KMS-11 (cell line): ENCODE measurements at regions not wholly inside any gene's neighbourhood (a gene's known extent, or its start where the extent isn't known, plus 50 kb on each side); places are given as distances from the start of the nearest gene placed in this dataset.

Source experiments
- H2AFZ ChIP-seq: fragments of 200-600 bp; sonication (generic); 2 replicates; pipeline ENCODE4 v1.6.1; 2016; ENCODE audit warnings: antibody characterized with exemption, mixed run types, low read depth
- H3K27ac ChIP-seq: fragments of 200-600 bp; sonication (generic); 2 replicates; pipeline ENCODE4 v1.6.1; 2016; ENCODE audit warnings: mild to moderate bottlenecking, mixed run types
- H3K27me3 ChIP-seq: fragments of 200-600 bp; sonication (generic); 2 replicates; pipeline ENCODE4 v1.6.1; 2017; ENCODE audit warnings: mild to moderate bottlenecking, low read depth, mixed run types, moderate library complexity; ENCODE audit not compliant: insufficient read depth
- H3K36me3 ChIP-seq: fragments of 200-600 bp; sonication (generic); 2 replicates; pipeline ENCODE4 v1.6.1; 2017; ENCODE audit warnings: mild to moderate bottlenecking, mixed run types; ENCODE audit not compliant: insufficient read depth
- H3K4me1 ChIP-seq: fragments of 200-600 bp; sonication (generic); 2 replicates; pipeline ENCODE4 v1.6.1; 2016; ENCODE audit warnings: mild to moderate bottlenecking, low read depth, mixed run types; ENCODE audit not compliant: poor library complexity, severe bottlenecking
- H3K4me2 ChIP-seq: fragments of 200-600 bp; sonication (generic); 2 replicates; pipeline ENCODE4 v1.7.0; 2016; ENCODE audit warnings: mild to moderate bottlenecking, mixed run types
- H3K4me3 ChIP-seq: fragments of 200-600 bp; sonication (generic); IDR thresholded peaks from 2 replicates; pipeline ENCODE4 v1.6.1; 2017; ENCODE audit warnings: low read depth, low read length, mixed read lengths; ENCODE audit not compliant: insufficient read depth
- H3K79me2 ChIP-seq: fragments of 200-600 bp; sonication (generic); 2 replicates; pipeline ENCODE4 v1.6.1; 2016; ENCODE audit warnings: low read depth, mixed run types; ENCODE audit not compliant: insufficient read depth
- H3K9ac ChIP-seq: fragments of 200-600 bp; sonication (generic); 2 replicates; pipeline ENCODE4 v1.6.1; 2016; ENCODE audit warnings: mild to moderate bottlenecking, mixed run types
- H4K20me1 ChIP-seq: fragments of 200-600 bp; sonication (generic); 2 replicates; pipeline ENCODE4 v1.6.1; 2016; ENCODE audit warnings: mild to moderate bottlenecking, mixed run types; ENCODE audit not compliant: insufficient read depth
- TF ChIP-seq, protein P1 (sequence below): fragments of 200-600 bp; sonication (generic); conservative IDR thresholded peaks from 2 replicates; pipeline ENCODE4 v1.6.1; 2017; ENCODE audit warnings: low read depth, mild to moderate bottlenecking, antibody characterized with exemption, low read length, moderate library complexity, mixed read lengths

DNA sequence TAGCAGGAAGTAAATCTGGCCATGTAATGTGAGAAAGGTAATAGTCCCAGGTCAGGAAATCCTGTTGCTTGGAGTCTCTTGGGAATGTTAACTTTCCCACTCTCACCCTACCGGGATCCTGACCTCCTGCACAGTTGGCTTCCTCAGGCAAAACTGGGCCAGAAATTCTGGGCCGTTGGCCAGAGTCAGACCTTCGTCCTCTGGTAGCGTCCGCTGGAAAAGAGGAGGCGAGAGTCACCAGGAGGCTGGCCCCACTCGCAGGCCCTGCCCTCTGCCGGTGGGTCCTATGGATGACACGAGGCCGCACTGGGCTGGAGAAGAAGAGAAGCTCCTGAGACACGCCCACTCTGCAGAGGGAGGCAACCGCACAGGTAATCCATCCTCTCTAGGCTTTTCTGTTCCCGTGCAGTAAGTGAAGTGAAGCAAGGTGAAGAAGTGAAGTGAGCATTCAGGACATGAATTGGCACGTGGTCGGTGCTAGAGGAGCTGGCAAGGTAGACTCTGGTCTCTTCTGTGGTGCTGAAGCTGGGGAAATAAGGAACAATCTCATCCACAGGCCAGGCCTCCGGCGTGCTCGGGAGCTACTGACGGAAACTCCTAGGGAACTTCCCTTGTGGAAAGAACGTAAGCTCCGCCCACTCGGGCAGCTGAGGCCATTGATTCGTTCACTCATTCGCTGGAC lies 182.7 kb upstream of the GLI2 start:
- Histone ChIP-seq H3K9ac (no peak overlapping the region), H3K27me3 (no peaks in the 10 kb centered on the region), H3K4me2 (no peak overlapping the region), H3K4me1 (no peaks in the 10 kb centered on the region), H4K20me1 (no peaks in the 10 kb centered on the region), H3K27ac (no peak overlapping the region), H2AFZ (no peak overlapping the region), H3K36me3 (no peaks in the 10 kb centered on the region), H3K4me3 (no peak overlapping the region), H3K79me2 (no peaks in the 10 kb centered on the region)
- TF ChIP-seq, protein P1, sequence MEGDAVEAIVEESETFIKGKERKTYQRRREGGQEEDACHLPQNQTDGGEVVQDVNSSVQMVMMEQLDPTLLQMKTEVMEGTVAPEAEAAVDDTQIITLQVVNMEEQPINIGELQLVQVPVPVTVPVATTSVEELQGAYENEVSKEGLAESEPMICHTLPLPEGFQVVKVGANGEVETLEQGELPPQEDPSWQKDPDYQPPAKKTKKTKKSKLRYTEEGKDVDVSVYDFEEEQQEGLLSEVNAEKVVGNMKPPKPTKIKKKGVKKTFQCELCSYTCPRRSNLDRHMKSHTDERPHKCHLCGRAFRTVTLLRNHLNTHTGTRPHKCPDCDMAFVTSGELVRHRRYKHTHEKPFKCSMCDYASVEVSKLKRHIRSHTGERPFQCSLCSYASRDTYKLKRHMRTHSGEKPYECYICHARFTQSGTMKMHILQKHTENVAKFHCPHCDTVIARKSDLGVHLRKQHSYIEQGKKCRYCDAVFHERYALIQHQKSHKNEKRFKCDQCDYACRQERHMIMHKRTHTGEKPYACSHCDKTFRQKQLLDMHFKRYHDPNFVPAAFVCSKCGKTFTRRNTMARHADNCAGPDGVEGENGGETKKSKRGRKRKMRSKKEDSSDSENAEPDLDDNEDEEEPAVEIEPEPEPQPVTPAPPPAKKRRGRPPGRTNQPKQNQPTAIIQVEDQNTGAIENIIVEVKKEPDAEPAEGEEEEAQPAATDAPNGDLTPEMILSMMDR, result no peak

DNA sequence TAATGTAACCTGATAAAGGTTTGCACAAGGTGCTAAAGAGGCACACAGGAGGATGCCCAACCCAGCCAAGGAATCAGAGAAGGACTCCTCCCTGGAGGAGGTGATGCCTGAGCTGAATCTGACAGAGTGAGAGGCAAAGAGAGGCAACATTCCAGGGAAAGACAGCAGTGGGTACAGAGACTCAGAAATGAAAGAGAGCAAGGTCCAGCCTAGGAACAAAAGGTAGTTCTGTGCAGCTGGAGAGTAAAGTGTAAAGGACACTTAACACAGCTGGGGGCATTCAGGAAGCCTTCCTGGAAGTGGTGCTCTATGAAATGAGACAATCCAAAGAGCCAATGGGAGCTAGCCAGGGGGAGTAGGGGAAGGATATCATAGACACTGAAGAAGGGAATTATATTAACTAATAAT lies 181.0 kb upstream of the GLI2 start:
- no peak overlapping the region for H3K4me3 ChIP-seq
- no peak overlapping the region for H3K4me2 ChIP-seq
- no peak overlapping the region for H2AFZ ChIP-seq
- H3K27ac ChIP-seq, result no peak overlapping the region
- no peaks in the 10 kb centered on the region for H3K4me1 ChIP-seq
- H3K36me3 ChIP-seq, result no peaks in the 10 kb centered on the region
- no peaks in the 10 kb centered on the region for H3K27me3 ChIP-seq
- no peak overlapping the region for H3K9ac ChIP-seq
- H4K20me1 ChIP-seq, result no peaks in the 10 kb centered on the region
- TF ChIP-seq, protein P1, result no peak
- no peaks in the 10 kb centered on the region for H3K79me2 ChIP-seq

DNA sequence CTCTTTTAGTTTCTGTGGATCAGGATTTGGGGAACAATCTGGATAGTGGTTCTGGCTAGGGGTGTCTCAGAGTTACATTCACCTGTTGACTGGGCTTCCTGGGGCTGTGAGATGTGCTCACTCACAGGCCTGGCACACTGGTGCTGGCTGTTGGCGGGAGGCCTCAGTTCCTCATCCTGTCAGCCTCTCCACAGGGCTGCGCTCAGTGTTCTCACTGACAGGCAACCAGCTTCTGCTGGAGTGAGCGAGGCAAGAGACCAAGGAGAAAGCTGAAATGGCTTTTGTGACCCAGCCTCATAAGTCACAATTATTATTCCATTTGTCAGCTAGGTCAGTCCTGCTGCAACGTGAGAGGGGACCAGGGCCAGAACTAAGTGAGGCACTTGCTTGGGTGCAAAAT lies 180.6 kb upstream of the GLI2 start:
- H3K79me2 ChIP-seq, result no peaks in the 10 kb centered on the region
- no peak overlapping the region for H3K4me2 ChIP-seq
- H4K20me1 ChIP-seq, result no peaks in the 10 kb centered on the region
- H3K27me3 ChIP-seq, result no peaks in the 10 kb centered on the region
- H2AFZ ChIP-seq, result no peak overlapping the region
- no peak overlapping the region for H3K27ac ChIP-seq
- no peaks in the 10 kb centered on the region for H3K36me3 ChIP-seq
- H3K9ac ChIP-seq, result no peak overlapping the region
- no peak overlapping the region for H3K4me3 ChIP-seq
- TF ChIP-seq, protein P1, result no peak
- no peaks in the 10 kb centered on the region for H3K4me1 ChIP-seq

DNA sequence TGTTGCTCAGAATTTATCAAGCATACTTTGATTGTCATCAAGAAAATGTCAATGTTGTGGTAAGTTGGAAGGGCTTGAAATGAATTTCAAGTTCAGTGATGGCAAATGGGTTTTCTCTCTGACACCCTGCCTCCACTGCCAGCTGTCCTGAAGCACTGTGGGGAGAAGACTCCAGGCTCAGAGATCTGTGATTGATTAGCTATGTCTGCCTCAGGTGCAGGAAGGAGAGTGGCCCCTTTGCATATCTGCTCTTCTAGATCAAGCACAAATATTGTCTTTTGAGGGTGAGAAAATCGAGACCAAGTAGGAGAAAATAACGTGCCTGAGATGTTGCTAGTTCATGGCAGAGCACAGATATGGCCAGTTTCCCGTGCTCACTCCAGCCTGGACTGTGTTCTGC lies 178.8 kb upstream of the GLI2 start:
- no peaks in the 10 kb centered on the region for H3K36me3 ChIP-seq
- no peaks in the 10 kb centered on the region for H4K20me1 ChIP-seq
- TF ChIP-seq, protein P1, result no peak
- H3K9ac ChIP-seq, result no peak overlapping the region
- no peaks in the 10 kb centered on the region for H3K27me3 ChIP-seq
- H3K79me2 ChIP-seq, result no peaks in the 10 kb centered on the region
- no peak overlapping the region for H3K27ac ChIP-seq
- H3K4me2 ChIP-seq, result no peak overlapping the region
- no peak overlapping the region for H3K4me3 ChIP-seq
- H2AFZ ChIP-seq, result no peak overlapping the region
- no peaks in the 10 kb centered on the region for H3K4me1 ChIP-seq
